Embryonic facial prominence (tissue), 1 donor: ENCODE measurements at regions not wholly inside any gene's neighbourhood (a gene's known extent, or its start where the extent isn't known, plus 50 kb on each side); places are given as distances from the start of the nearest gene placed in this dataset.

ENCODE experiments used
- DNase-seq: peaks from one replicate; pipeline ENCODE4 v3.0.0-alpha.2; 2016; ENCODE audit errors: extremely low spot score

GRCh38 chr16:73275448-73275847 is 227.5 kb upstream of the ZFHX3 start:
- no peak for DNase-seq

GRCh38 chr16:73275024-73275423 is 227.1 kb upstream of the ZFHX3 start:
- DNase-seq: no peak

- DNase-seq: no peak
Measured at GRCh38 chr16:73274140-73274539, 226.2 kb upstream of the ZFHX3 start.

GRCh38 chr16:73268366-73268993 is 220.6 kb upstream of the ZFHX3 start:
- DNase-seq: no peak

- no peak for DNase-seq
Measured at GRCh38 chr16:73265935-73266334, 218.0 kb upstream of the ZFHX3 start.

- no peak for DNase-seq
Measured at GRCh38 chr16:73265124-73265837, 217.4 kb upstream of the ZFHX3 start.

- no peak for DNase-seq
Measured at GRCh38 chr16:73262931-73263330, 215.0 kb upstream of the ZFHX3 start.

- DNase-seq: no peak
Measured at GRCh38 chr16:73255031-73255430, 207.1 kb upstream of the ZFHX3 start.

- DNase-seq: no peak
Measured at GRCh38 chr16:73253922-73254480, 206.1 kb upstream of the ZFHX3 start.

- no peak for DNase-seq
Measured at GRCh38 chr16:73252446-73252845, 204.5 kb upstream of the ZFHX3 start.

GRCh38 chr16:73251608-73252007 is 203.7 kb upstream of the ZFHX3 start:
- no peak for DNase-seq

- DNase-seq: no peak
Measured at GRCh38 chr16:73248316-73248715, 200.4 kb upstream of the ZFHX3 start.

- no peak for DNase-seq
Measured at GRCh38 chr16:73240920-73241319, 193.0 kb upstream of the ZFHX3 start.

- DNase-seq: no peak
Measured at GRCh38 chr16:73237601-73238000, 189.7 kb upstream of the ZFHX3 start.

GRCh38 chr16:73234496-73234895 is 186.6 kb upstream of the ZFHX3 start:
- no peak for DNase-seq

- no peak for DNase-seq
Measured at GRCh38 chr16:73233846-73234424, 186.0 kb upstream of the ZFHX3 start.

GRCh38 chr16:73233329-73233765 is 185.4 kb upstream of the ZFHX3 start:
- DNase-seq: no peak

GRCh38 chr16:73232555-73233328 is 184.8 kb upstream of the ZFHX3 start:
- peak; percentile 24 for DNase-seq

- DNase-seq: no peak
Measured at GRCh38 chr16:73231944-73232554, 184.1 kb upstream of the ZFHX3 start.

GRCh38 chr16:73231379-73231778 is 183.5 kb upstream of the ZFHX3 start:
- no peak for DNase-seq

- no peak for DNase-seq
Measured at GRCh38 chr16:73230651-73231050, 182.7 kb upstream of the ZFHX3 start.

- DNase-seq: no peak
Measured at GRCh38 chr16:73228649-73229048, 180.7 kb upstream of the ZFHX3 start.
